Neural cell (in vitro differentiated cells): ENCODE measurements at regions not wholly inside any gene's neighbourhood (a gene's known extent, or its start where the extent isn't known, plus 50 kb on each side); places are given as distances from the start of the nearest gene placed in this dataset.

Experiments used
- H2AFZ ChIP-seq: fragments of 200-600, 300-800 bp; sonication (generic), shearing (Covaris generic); 2 replicates; pipeline ENCODE4 v1.6.0; 2014; ENCODE audit warnings: low read depth, mild to moderate bottlenecking, antibody characterized with exemption, low read length, moderate library complexity
- H3F3A ChIP-seq: fragments of 200-600 bp; shearing (Covaris generic); 2 replicates; pipeline ENCODE4 v1.6.1; 2016; ENCODE audit warnings: mild to moderate bottlenecking, moderate library complexity, mixed read lengths, antibody characterized with exemption, low read length; ENCODE audit not compliant: insufficient read depth, poor library complexity, severe bottlenecking
- H3K27ac ChIP-seq: fragments of 200-600, 300-800 bp; sonication (generic), shearing (Covaris generic); 2 replicates; pipeline ENCODE4 v1.5.1; 2014; ENCODE audit warnings: mild to moderate bottlenecking, low read length, moderate library complexity
- H3K27me3 ChIP-seq: fragments of 300-800, 200-600 bp; sonication (generic), shearing (Covaris generic); 2 replicates; pipeline ENCODE4 v1.6.0; 2014; ENCODE audit warnings: mild to moderate bottlenecking, low read depth, low read length, moderate library complexity; ENCODE audit not compliant: insufficient read depth
- H3K36me3 ChIP-seq: fragments of 300-800, 200-600 bp; sonication (generic), shearing (Covaris generic); 2 replicates; pipeline ENCODE4 v1.5.1; 2014; ENCODE audit warnings: mild to moderate bottlenecking, antibody characterized with exemption, low read length, moderate library complexity; ENCODE audit not compliant: insufficient read depth
- H3K4me2 ChIP-seq: fragments of 300-800, 200-600 bp; sonication (generic), shearing (Covaris generic); 2 replicates; pipeline ENCODE4 v1.6.0; 2014; ENCODE audit warnings: mild to moderate bottlenecking, low read length
- H3K4me3 ChIP-seq: fragments of 300-800, 200-600 bp; sonication (generic), shearing (Covaris generic); 2 replicates; pipeline ENCODE4 v1.5.1; 2014; ENCODE audit warnings: mild to moderate bottlenecking, low read length, moderate library complexity
- H3K79me2 ChIP-seq: fragments of 200-600 bp; shearing (Covaris generic); replicated peaks from 2 replicates; pipeline ENCODE4 v1.6.0; 2014; ENCODE audit warnings: mild to moderate bottlenecking, low read length, moderate library complexity; ENCODE audit not compliant: insufficient read depth
- H3K9ac ChIP-seq: fragments of 300-800, 200-600 bp; sonication (generic), shearing (Covaris generic); 2 replicates; pipeline ENCODE4 v1.6.1; 2016; ENCODE audit warnings: mild to moderate bottlenecking, low read length, mixed read lengths
- H3K9me2 ChIP-seq: fragments of 200-600 bp; shearing (Covaris generic); 2 replicates; pipeline ENCODE4 v1.6.1; 2016; ENCODE audit warnings: mild to moderate bottlenecking, low read length, mixed read lengths; ENCODE audit not compliant: insufficient read depth
- H3K9me3 ChIP-seq: fragments of 200-600, 300-800 bp; sonication (generic), shearing (Covaris generic); 2 replicates; pipeline ENCODE4 v1.6.1; 2016; ENCODE audit warnings: mild to moderate bottlenecking, mixed run types, low read length, moderate library complexity, mixed read lengths
- H4K20me1 ChIP-seq: fragments of 200-600 bp; shearing (Covaris generic); 2 replicates; pipeline ENCODE4 v1.6.1; 2016; ENCODE audit warnings: mild to moderate bottlenecking, mixed run types; ENCODE audit not compliant: insufficient read depth
- CTCF ChIP-seq: fragments of 450-650 bp; IDR thresholded peaks from 2 replicates; pipeline ENCODE4 v1.5.1; 2014; ENCODE audit warnings: antibody characterized with exemption, mild to moderate bottlenecking, moderate library complexity; ENCODE audit not compliant: poor library complexity, severe bottlenecking
- EP300 ChIP-seq: fragments of 450-650 bp; conservative IDR thresholded peaks from 2 replicates; pipeline ENCODE4 v1.6.1; 2014; ENCODE audit warnings: antibody characterized with exemption, mild to moderate bottlenecking, moderate library complexity; ENCODE audit not compliant: poor library complexity, severe bottlenecking
- EZH2 ChIP-seq: fragments of 200-600, 300-800 bp; shearing (Covaris generic), sonication (generic); IDR thresholded peaks from 2 replicates; pipeline ENCODE4 v1.6.1; 2014; ENCODE audit warnings: antibody characterized with exemption, low read length, borderline replicate concordance, mild to moderate bottlenecking; ENCODE audit not compliant: insufficient read depth, poor library complexity, severe bottlenecking
- MXI1 ChIP-seq: fragments of 450-650 bp; conservative IDR thresholded peaks from 2 replicates; pipeline ENCODE4 v1.6.1; 2014; ENCODE audit warnings: antibody characterized with exemption, mild to moderate bottlenecking; ENCODE audit not compliant: poor library complexity, severe bottlenecking
- POLR2AphosphoS5 ChIP-seq: IDR thresholded peaks from 2 replicates; pipeline ENCODE4 v1.6.1; 2012
- RAD21 ChIP-seq: fragments of 450-650 bp; conservative IDR thresholded peaks from 2 replicates; pipeline ENCODE4 v1.6.1; 2014; ENCODE audit warnings: antibody characterized with exemption, mild to moderate bottlenecking, moderate library complexity
- SMC3 ChIP-seq: fragments of 450-650 bp; conservative IDR thresholded peaks from 2 replicates; pipeline ENCODE4 v1.6.1; 2014; ENCODE audit warnings: antibody characterized with exemption, mild to moderate bottlenecking, moderate library complexity; ENCODE audit not compliant: poor library complexity
- TAF1 ChIP-seq: IDR thresholded peaks from 2 replicates; pipeline ENCODE4 v1.6.1; 2012; ENCODE audit warnings: low read depth
- TF ChIP-seq, protein P1 (sequence below): IDR thresholded peaks from 2 replicates; pipeline ENCODE4 v1.6.1; 2012; ENCODE audit warnings: borderline replicate concordance

GRCh38 chr2:146267093-146267492 is 1577.7 kb upstream of the ACVR2A start:
- TF ChIP-seq TAF1 = no peak
- no peak for TF ChIP-seq SMC3
- no peak for TF ChIP-seq POLR2AphosphoS5
- no peak for TF ChIP-seq RAD21
- TF ChIP-seq EZH2 = no peak
- no peak for TF ChIP-seq EP300
- Histone ChIP-seq H3K27ac (no peak overlapping the region), H2AFZ (no peak overlapping the region), H3K9ac (no peak overlapping the region), H3K9me2 (no peaks in the 10 kb centered on the region), H3K36me3 (no peaks in the 10 kb centered on the region), H4K20me1 (no peaks in the 10 kb centered on the region), H3K4me3 (no peak overlapping the region), H3K79me2 (no peaks in the 10 kb centered on the region), H3F3A (no peaks in the 10 kb centered on the region), H3K4me2 (no peak overlapping the region), H3K27me3 (no peaks in the 10 kb centered on the region), H3K9me3 (no peaks in the 10 kb centered on the region)

DNA sequence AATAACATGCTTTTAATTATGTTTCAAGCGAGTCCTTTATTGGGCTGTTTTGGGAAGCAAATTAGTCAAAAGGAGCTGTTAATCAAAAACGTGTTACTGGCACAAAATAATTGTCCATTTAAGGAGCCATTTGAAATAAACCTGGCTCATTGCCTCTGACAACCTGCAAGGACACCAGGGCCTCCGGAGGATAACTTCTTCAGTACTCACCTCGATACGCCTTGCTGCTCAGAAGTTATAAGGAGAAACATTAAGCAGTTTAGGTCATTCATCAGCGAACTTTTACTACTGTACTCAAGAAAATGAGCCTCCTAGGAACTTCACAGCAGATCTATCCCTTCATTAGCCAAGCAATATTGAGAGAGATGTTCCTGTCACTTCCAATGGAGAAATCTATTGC is 1579.2 kb upstream of the ACVR2A start:
- TF ChIP-seq SMC3 (no peak), EP300 (no peak), TAF1 (no peak), POLR2AphosphoS5 (no peak), CTCF (no peak)
- TF ChIP-seq, protein P1, sequence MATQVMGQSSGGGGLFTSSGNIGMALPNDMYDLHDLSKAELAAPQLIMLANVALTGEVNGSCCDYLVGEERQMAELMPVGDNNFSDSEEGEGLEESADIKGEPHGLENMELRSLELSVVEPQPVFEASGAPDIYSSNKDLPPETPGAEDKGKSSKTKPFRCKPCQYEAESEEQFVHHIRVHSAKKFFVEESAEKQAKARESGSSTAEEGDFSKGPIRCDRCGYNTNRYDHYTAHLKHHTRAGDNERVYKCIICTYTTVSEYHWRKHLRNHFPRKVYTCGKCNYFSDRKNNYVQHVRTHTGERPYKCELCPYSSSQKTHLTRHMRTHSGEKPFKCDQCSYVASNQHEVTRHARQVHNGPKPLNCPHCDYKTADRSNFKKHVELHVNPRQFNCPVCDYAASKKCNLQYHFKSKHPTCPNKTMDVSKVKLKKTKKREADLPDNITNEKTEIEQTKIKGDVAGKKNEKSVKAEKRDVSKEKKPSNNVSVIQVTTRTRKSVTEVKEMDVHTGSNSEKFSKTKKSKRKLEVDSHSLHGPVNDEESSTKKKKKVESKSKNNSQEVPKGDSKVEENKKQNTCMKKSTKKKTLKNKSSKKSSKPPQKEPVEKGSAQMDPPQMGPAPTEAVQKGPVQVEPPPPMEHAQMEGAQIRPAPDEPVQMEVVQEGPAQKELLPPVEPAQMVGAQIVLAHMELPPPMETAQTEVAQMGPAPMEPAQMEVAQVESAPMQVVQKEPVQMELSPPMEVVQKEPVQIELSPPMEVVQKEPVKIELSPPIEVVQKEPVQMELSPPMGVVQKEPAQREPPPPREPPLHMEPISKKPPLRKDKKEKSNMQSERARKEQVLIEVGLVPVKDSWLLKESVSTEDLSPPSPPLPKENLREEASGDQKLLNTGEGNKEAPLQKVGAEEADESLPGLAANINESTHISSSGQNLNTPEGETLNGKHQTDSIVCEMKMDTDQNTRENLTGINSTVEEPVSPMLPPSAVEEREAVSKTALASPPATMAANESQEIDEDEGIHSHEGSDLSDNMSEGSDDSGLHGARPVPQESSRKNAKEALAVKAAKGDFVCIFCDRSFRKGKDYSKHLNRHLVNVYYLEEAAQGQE = no peak
- no peaks in the 10 kb centered on the region for H3K27me3 ChIP-seq
- H2AFZ ChIP-seq = no peak overlapping the region

DNA sequence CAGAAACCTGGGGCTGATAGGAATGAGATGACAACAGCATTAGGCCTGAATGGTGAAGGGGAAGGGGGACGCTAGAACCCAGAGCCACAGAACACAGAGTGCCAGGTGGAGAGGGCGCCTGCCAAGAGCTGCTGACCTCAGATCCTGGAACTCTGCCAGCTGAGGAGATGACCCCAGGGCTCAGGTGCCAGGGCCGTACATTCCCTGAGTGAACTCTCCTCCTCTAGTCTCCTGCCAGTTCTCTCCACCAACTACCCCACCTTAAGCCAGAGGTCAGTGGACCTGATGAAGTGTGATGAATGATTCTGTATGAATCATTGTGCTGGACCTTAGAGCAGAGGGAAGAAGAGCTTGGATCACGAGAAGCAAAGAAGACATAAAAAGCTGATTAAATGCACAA is 1582.2 kb upstream of the ACVR2A start:
- H4K20me1 ChIP-seq = no peaks in the 10 kb centered on the region
- H3K9ac ChIP-seq = no peak overlapping the region
- H3K27me3 ChIP-seq = no peaks in the 10 kb centered on the region
- TF ChIP-seq MXI1 (no peak), EP300 (no peak), SMC3 (no peak), CTCF (no peak), POLR2AphosphoS5 (no peak), EZH2 (no peak), RAD21 (no peak), TAF1 (no peak)
- TF ChIP-seq, protein P1 = no peak
- H3K4me2 ChIP-seq = no peak overlapping the region
- H3K27ac ChIP-seq = no peak overlapping the region
- no peak overlapping the region for H2AFZ ChIP-seq
- H3K36me3 ChIP-seq = no peaks in the 10 kb centered on the region
- no peak overlapping the region for H3K4me3 ChIP-seq
- H3K9me2 ChIP-seq = no peaks in the 10 kb centered on the region
- no peaks in the 10 kb centered on the region for H3F3A ChIP-seq
- H3K9me3 ChIP-seq = no peaks in the 10 kb centered on the region
- no peaks in the 10 kb centered on the region for H3K79me2 ChIP-seq

More for the DNA sequence above, 1579.2 kb upstream of the ACVR2A start:
- H3K9me2 ChIP-seq = no peaks in the 10 kb centered on the region
- H3F3A ChIP-seq = no peaks in the 10 kb centered on the region
- no peaks in the 10 kb centered on the region for H3K36me3 ChIP-seq
- no peak overlapping the region for H3K27ac ChIP-seq
- no peaks in the 10 kb centered on the region for H3K9me3 ChIP-seq
- H4K20me1 ChIP-seq = no peaks in the 10 kb centered on the region
- H3K9ac ChIP-seq = no peak overlapping the region
- H3K4me2 ChIP-seq = no peak overlapping the region
- no peaks in the 10 kb centered on the region for H3K79me2 ChIP-seq
- no peak overlapping the region for H3K4me3 ChIP-seq
